Neuronal stem cell (in vitro differentiated cells): ENCODE measurements at regions not wholly inside any gene's neighbourhood (a gene's known extent, or its start where the extent isn't known, plus 50 kb on each side); places are given as distances from the start of the nearest gene placed in this dataset.

Experiments used
- DNase-seq: peaks from one replicate; pipeline ENCODE4 v3.0.0-alpha.2; 2013; ENCODE audit warnings: low spot score
- H2AFZ ChIP-seq: one replicate; pipeline ENCODE4 v1.6.1; 2013; ENCODE audit warnings: mild to moderate bottlenecking, low read length, inconsistent platforms
- H2AK5ac ChIP-seq: 2 replicates; pipeline ENCODE4 v1.6.1; 2013; ENCODE audit warnings: low read depth, mild to moderate bottlenecking, inconsistent platforms, low read length, moderate library complexity, mixed read lengths
- H2BK120ac ChIP-seq: 2 replicates; pipeline ENCODE4 v1.6.1; 2013; ENCODE audit warnings: low read depth, mild to moderate bottlenecking, inconsistent platforms, low read length, moderate library complexity, mixed read lengths
- H2BK12ac ChIP-seq: one replicate; pipeline ENCODE4 v1.6.1; 2013; ENCODE audit warnings: low read length, inconsistent platforms
- H2BK15ac ChIP-seq: 2 replicates; pipeline ENCODE4 v1.6.1; 2013; ENCODE audit warnings: mild to moderate bottlenecking, low read length, inconsistent platforms, mixed read lengths
- H2BK5ac ChIP-seq: one replicate; pipeline ENCODE4 v1.6.1; 2013; ENCODE audit warnings: inconsistent platforms, mild to moderate bottlenecking, low read length, moderate library complexity
- H3K14ac ChIP-seq: one replicate; pipeline ENCODE4 v1.6.1; 2013; ENCODE audit warnings: low read length, inconsistent platforms
- H3K18ac ChIP-seq: 2 replicates; pipeline ENCODE4 v1.6.1; 2013; ENCODE audit warnings: low read length, inconsistent platforms
- H3K23ac ChIP-seq: 2 replicates; pipeline ENCODE4 v1.6.1; 2013; ENCODE audit warnings: low read depth, mild to moderate bottlenecking, mixed read lengths, low read length, inconsistent platforms; ENCODE audit not compliant: poor library complexity
- H3K27ac ChIP-seq: replicated peaks from 3 replicates; pipeline ENCODE4 v1.5.1; 2013; ENCODE audit warnings: low read length, inconsistent platforms
- H3K27me3 ChIP-seq, 3 experiments: 2 replicates each; pipeline ENCODE4 v1.6.1; 2013; ENCODE audit warnings: low read length in 3 of 3, mild to moderate bottlenecking in 2 of 3, inconsistent platforms in 1 of 3, low read depth in 1 of 3, mixed read lengths in 1 of 3, moderate library complexity in 1 of 3; ENCODE audit not compliant: control insufficient read depth in 3 of 3, insufficient read depth in 3 of 3
- H3K36me3 ChIP-seq, 2 donors: replicated peaks in 1 of 2; 2 replicates each; pipeline ENCODE4 v1.6.1; 2013; ENCODE audit warnings: low read length in 2 of 2; ENCODE audit not compliant: control insufficient read depth in 2 of 2, insufficient read depth in 2 of 2
- H3K4ac ChIP-seq: 2 replicates; pipeline ENCODE4 v1.6.1; 2013; ENCODE audit warnings: inconsistent platforms, mild to moderate bottlenecking, low read length, moderate library complexity
- H3K4me1 ChIP-seq, 2 donors: 1 replicate in 1 of 2; 2 replicates in 1 of 2; pipeline ENCODE4 v1.6.1; 2013; ENCODE audit warnings: low read length in 2 of 2, low read depth in 1 of 2; ENCODE audit not compliant: control insufficient read depth in 2 of 2, insufficient read depth in 1 of 2
- H3K4me2 ChIP-seq: one replicate; pipeline ENCODE4 v1.6.1; 2013; ENCODE audit warnings: mild to moderate bottlenecking, low read length, inconsistent platforms; ENCODE audit not compliant: insufficient read depth, poor library complexity, severe bottlenecking
- H3K4me3 ChIP-seq, 2 donors: 2 replicates each; pipeline ENCODE4 v1.5.1; 2013; ENCODE audit warnings: low read length in 2 of 2, mild to moderate bottlenecking in 2 of 2, inconsistent platforms in 1 of 2, moderate library complexity in 1 of 2
- H3K79me1 ChIP-seq: one replicate; pipeline ENCODE4 v1.6.1; 2013; ENCODE audit warnings: low read depth, mild to moderate bottlenecking, inconsistent platforms, low read length, moderate library complexity
- H3K9ac ChIP-seq: one replicate; pipeline ENCODE4 v1.6.1; 2013; ENCODE audit warnings: mild to moderate bottlenecking, low read depth, low read length, inconsistent platforms; ENCODE audit not compliant: poor library complexity
- H3K9me3 ChIP-seq, 2 donors: replicated peaks in 1 of 2; 2 replicates each; pipeline versions ENCODE3 to v1.6.1; 2013; ENCODE audit warnings: low read length in 2 of 2, mild to moderate bottlenecking in 2 of 2, inconsistent platforms in 1 of 2, low read depth in 1 of 2, mixed read lengths in 1 of 2, moderate library complexity in 1 of 2; ENCODE audit not compliant: control insufficient read depth in 2 of 2, insufficient read depth in 1 of 2
- H4K8ac ChIP-seq: one replicate; pipeline ENCODE4 v1.6.1; 2013; ENCODE audit warnings: low read depth, mild to moderate bottlenecking, inconsistent platforms, low read length, moderate library complexity
- H4K91ac ChIP-seq: one replicate; pipeline ENCODE4 v1.6.1; 2013; ENCODE audit warnings: low read length, low read depth, mild to moderate bottlenecking, inconsistent platforms; ENCODE audit not compliant: poor library complexity
- WGBS, 2 donors: extraction: QIAGEN DNeasy Blood & Tissue Kit; methylation state at CpG; one replicate each; pipeline ENCODE4 v1.1.7; 2013; ENCODE audit warnings: missing lambda C conversion rate in 2 of 2, mixed read lengths in 1 of 2; ENCODE audit not compliant: insufficient read length in 2 of 2, insufficient replicate concordance in 1 of 2; ENCODE audit errors: extremely low coverage in 2 of 2; 5-methylcytosine and 5-hydroxymethylcytosine counted together

DNA sequence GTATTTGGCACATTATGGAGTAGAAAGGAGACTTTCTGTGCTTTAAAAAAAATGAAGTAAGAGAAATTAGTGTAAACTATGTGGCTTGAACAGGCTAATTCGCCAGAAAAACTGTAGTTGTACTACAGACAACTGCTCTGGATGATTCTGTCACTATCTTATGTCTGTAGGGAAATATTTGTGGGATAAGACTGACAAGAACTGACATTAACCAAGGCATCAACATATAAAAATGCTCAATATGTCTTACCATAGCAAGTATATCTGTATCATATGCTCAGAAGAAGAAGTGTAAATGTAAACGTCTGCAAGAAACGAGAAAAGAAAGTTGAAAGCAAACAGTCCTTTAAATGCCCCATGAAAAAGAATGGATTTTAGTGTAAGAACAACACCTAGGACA lies 1545.0 kb downstream of the CDH8 start:
- DNase-seq, result no peak
- H3K9me3 ChIP-seq, result no peaks in the 10 kb centered on the region
- WGBS, 2 donors, result no CpG with 5 or more reads among the region's 3 CpGs
- H2BK12ac ChIP-seq, result no peak overlapping the region
- no peaks in the 10 kb centered on the region for H3K36me3 ChIP-seq
- H2AK5ac ChIP-seq, result no peak overlapping the region
- H3K4ac ChIP-seq, result no peak overlapping the region
- no peak overlapping the region for H4K8ac ChIP-seq
- no peak overlapping the region for H3K14ac ChIP-seq
- H3K18ac ChIP-seq, result no peak overlapping the region
- H3K9ac ChIP-seq, result no peak overlapping the region
- H3K23ac ChIP-seq, result no peak overlapping the region
- no peak overlapping the region for H3K4me3 ChIP-seq
- no peak overlapping the region for H2BK5ac ChIP-seq
- H3K4me1 ChIP-seq, result no peaks in the 10 kb centered on the region
- H2BK15ac ChIP-seq, result no peak overlapping the region
- H2AFZ ChIP-seq, result no peak overlapping the region
- H3K27me3 ChIP-seq, result no peaks in the 10 kb centered on the region
- no peak overlapping the region for H2BK120ac ChIP-seq
- no peak overlapping the region for H3K27ac ChIP-seq
- H3K4me2 ChIP-seq, result no peak overlapping the region
- H4K91ac ChIP-seq, result no peak overlapping the region
- no peaks in the 10 kb centered on the region for H3K79me1 ChIP-seq

DNA sequence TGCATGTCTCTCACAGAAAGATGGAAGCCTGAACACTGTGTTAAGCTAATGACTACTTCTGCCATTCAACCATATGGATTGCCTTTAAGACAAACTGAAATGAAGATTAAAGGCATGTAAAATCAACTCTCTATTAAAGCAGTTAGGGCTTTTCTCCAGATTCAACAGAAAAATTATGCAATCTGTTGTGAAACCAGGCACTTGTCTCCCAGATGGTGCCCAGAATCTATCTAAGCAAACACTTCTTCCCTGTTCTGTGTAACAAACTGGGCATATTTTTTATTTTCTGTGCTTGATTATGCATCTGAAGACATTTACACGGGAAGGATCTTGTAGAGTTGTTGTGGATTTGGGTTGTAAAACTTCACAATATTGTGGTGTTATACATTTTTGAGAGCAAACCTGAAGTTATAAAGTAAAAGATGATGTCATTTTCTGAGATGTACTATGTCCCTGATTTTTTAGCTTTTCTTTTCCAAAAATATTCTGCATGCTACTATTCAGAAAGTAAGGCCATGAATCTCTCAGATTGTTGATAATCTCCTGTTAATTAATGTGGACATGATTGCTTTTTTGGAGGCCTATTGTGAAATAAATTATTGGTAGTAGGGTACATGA lies 1550.3 kb downstream of the CDH8 start:
- H3K14ac ChIP-seq, result no peak overlapping the region
- no peaks in the 10 kb centered on the region for H3K9me3 ChIP-seq
- H3K27ac ChIP-seq, result no peak overlapping the region
- no peak overlapping the region for H3K4me2 ChIP-seq
- H3K18ac ChIP-seq, result no peak overlapping the region
- no peak overlapping the region for H3K23ac ChIP-seq
- no peaks in the 10 kb centered on the region for H3K27me3 ChIP-seq
- no peak overlapping the region for H2BK15ac ChIP-seq
- no peak overlapping the region for H3K4me3 ChIP-seq
- no peaks in the 10 kb centered on the region for H3K4me1 ChIP-seq
- H3K4ac ChIP-seq, result no peak overlapping the region
- no peak overlapping the region for H2BK12ac ChIP-seq
- no peak overlapping the region for H2BK120ac ChIP-seq
- no peaks in the 10 kb centered on the region for H3K36me3 ChIP-seq
- no peak for DNase-seq
- H2BK5ac ChIP-seq, result no peak overlapping the region
- H4K8ac ChIP-seq, result no peak overlapping the region
- H4K91ac ChIP-seq, result no peak overlapping the region
- H2AFZ ChIP-seq, result no peak overlapping the region
- no CpG with 5 or more reads among the region's 1 CpG for WGBS, 2 donors
- no peak overlapping the region for H3K9ac ChIP-seq
- no peaks in the 10 kb centered on the region for H3K79me1 ChIP-seq
- no peak overlapping the region for H2AK5ac ChIP-seq

DNA sequence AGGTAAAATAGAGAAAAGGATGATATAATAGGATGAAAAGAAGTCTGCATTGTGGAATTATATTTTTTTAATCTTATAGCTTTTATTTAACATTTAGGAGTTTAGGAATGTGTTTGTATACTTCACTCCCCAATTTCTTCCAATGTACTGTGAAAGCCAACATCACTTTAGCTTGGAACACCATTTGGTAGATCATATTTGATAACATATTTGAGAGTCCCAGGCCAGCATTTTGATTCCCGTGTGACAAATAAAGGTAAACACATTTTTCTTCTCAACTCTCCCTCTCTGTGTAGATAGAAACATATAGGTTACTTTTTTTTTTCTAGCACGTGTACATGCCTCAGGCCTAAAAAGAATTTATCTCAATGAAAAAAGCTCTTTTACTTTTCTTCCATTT lies 1551.3 kb downstream of the CDH8 start:
- Histone ChIP-seq H4K91ac (no peak overlapping the region), H3K9me3 (no peaks in the 10 kb centered on the region), H3K79me1 (no peaks in the 10 kb centered on the region), H3K27ac (no peak overlapping the region), H3K4me3 (no peak overlapping the region), H4K8ac (no peak overlapping the region), H3K9ac (no peak overlapping the region), H2BK15ac (no peak overlapping the region), H2AK5ac (no peak overlapping the region), H2BK120ac (no peak overlapping the region), H2BK12ac (no peak overlapping the region), H3K18ac (no peak overlapping the region), H2AFZ (no peak overlapping the region), H2BK5ac (no peak overlapping the region), H3K36me3 (no peaks in the 10 kb centered on the region), H3K14ac (no peak overlapping the region), H3K4me1 (no peaks in the 10 kb centered on the region), H3K4me2 (no peak overlapping the region), H3K27me3 (no peaks in the 10 kb centered on the region), H3K4ac (no peak overlapping the region), H3K23ac (no peak overlapping the region)
- no peak for DNase-seq
- no CpG with 5 or more reads among the region's 2 CpGs for WGBS, 2 donors

DNA sequence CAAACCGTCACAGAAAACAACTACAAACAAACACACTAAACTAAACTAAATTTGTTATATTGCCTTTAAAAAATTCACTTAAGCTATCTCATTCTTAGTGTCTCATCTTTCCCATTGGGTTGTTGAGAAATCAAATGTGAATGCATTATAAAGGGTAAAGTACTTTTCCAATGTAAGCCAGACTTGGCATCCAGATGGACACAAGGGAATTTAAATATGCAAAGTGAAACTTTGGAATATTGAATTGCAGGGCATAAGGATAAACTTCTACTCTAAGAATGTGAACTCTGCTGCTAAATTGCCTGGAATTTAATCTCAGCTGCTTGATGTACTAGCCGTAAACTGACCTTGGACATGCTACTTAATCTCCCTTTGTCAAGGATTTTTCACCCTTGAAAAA lies 1554.6 kb downstream of the CDH8 start:
- no peaks in the 10 kb centered on the region for H3K9me3 ChIP-seq
- no peak overlapping the region for H3K14ac ChIP-seq
- no peak overlapping the region for H4K8ac ChIP-seq
- H3K36me3 ChIP-seq, result no peaks in the 10 kb centered on the region
- H2BK120ac ChIP-seq, result no peak overlapping the region
- H3K27me3 ChIP-seq, result no peaks in the 10 kb centered on the region
- no CpG with 5 or more reads among the region's 2 CpGs for WGBS, 2 donors
- no peak overlapping the region for H4K91ac ChIP-seq
- no peak overlapping the region for H2BK5ac ChIP-seq
- H3K4me3 ChIP-seq, result no peak overlapping the region
- H2AK5ac ChIP-seq, result no peak overlapping the region
- no peak overlapping the region for H3K9ac ChIP-seq
- no peak overlapping the region for H3K23ac ChIP-seq
- no peaks in the 10 kb centered on the region for H3K79me1 ChIP-seq
- DNase-seq, result no peak
- H2BK15ac ChIP-seq, result no peak overlapping the region
- H2BK12ac ChIP-seq, result no peak overlapping the region
- H2AFZ ChIP-seq, result no peak overlapping the region
- H3K27ac ChIP-seq, result no peak overlapping the region
- H3K18ac ChIP-seq, result no peak overlapping the region
- no peaks in the 10 kb centered on the region for H3K4me1 ChIP-seq
- no peak overlapping the region for H3K4me2 ChIP-seq
- H3K4ac ChIP-seq, result no peak overlapping the region
